Muscle of leg (tissue), 3 donors: ENCODE measurements at regions not wholly inside any gene's neighbourhood (a gene's known extent, or its start where the extent isn't known, plus 50 kb on each side); places are given as distances from the start of the nearest gene placed in this dataset.

Experiments used
- DNase-seq: peaks from one replicate; pipeline ENCODE4 v3.0.0; 2013
- H3K27ac ChIP-seq: one replicate; pipeline ENCODE4 v1.5.1; 2013; ENCODE audit warnings: mild to moderate bottlenecking, low read length, control low read depth
- H3K27me3 ChIP-seq: one replicate; pipeline ENCODE4 v1.6.1; 2013; ENCODE audit warnings: low read length; ENCODE audit not compliant: control insufficient read depth, insufficient read depth
- H3K36me3 ChIP-seq: one replicate; pipeline ENCODE4 v1.6.1; 2013; ENCODE audit warnings: low read length; ENCODE audit not compliant: control insufficient read depth, insufficient read depth
- H3K4me1 ChIP-seq: one replicate; pipeline ENCODE4 v1.6.1; 2013; ENCODE audit warnings: low read length; ENCODE audit not compliant: control insufficient read depth, insufficient read depth
- H3K4me3 ChIP-seq: one replicate; pipeline ENCODE4 v1.5.1; 2013; ENCODE audit warnings: low read length, control low read depth
- H3K9me3 ChIP-seq: replicated peaks from 2 replicates; pipeline ENCODE4 v1.6.1; 2013; ENCODE audit warnings: low read depth, low read length; ENCODE audit not compliant: control insufficient read depth
- WGBS: methylation state at CpG from one replicate; pipeline ENCODE4 v1.1.5; 2013; ENCODE audit warnings: missing lambda C conversion rate; ENCODE audit not compliant: insufficient coverage; 5-methylcytosine and 5-hydroxymethylcytosine counted together

DNA sequence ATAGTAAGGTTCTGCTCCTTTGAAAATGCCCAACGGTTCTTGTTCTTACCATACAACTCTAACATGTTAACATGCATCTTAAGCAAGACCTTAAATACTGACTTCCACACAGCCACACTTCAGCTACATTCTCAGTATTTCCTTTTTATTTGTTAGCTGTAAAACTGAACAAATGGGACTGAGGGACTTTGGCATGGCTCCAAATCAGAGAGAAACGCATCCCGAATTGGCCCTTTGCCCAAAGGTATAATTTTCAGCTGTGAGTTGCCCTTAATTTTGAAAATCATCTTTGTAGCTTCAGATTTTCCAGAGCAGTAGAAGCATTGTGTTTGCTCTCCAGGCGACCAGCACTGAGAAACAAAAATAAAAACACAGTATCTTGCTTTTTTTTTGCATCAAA lies 56.4 kb downstream of the NEUROD6 start:
- 26% methylated on average over 3 of the region's 4 CpGs for WGBS
- Histone ChIP-seq H3K27ac (no peak overlapping the region), H3K4me3 (no peak overlapping the region), H3K36me3 (no peaks in the 10 kb centered on the region), H3K9me3 (no peaks in the 10 kb centered on the region), H3K27me3 (no peaks in the 10 kb centered on the region), H3K4me1 (no peaks in the 10 kb centered on the region)
- peak; percentile 30 for DNase-seq

- H3K4me3 ChIP-seq: no peak overlapping the region
- H3K36me3 ChIP-seq: no peaks in the 10 kb centered on the region
- no peaks in the 10 kb centered on the region for H3K4me1 ChIP-seq
- no peaks in the 10 kb centered on the region for H3K27me3 ChIP-seq
- no peak for DNase-seq
- 86% methylated on average over 3 of the region's 5 CpGs for WGBS
- H3K27ac ChIP-seq: no peak overlapping the region
- no peaks in the 10 kb centered on the region for H3K9me3 ChIP-seq
Measured at GRCh38 chr7:31271641-31272405, 68.7 kb downstream of the NEUROD6 start.

DNA sequence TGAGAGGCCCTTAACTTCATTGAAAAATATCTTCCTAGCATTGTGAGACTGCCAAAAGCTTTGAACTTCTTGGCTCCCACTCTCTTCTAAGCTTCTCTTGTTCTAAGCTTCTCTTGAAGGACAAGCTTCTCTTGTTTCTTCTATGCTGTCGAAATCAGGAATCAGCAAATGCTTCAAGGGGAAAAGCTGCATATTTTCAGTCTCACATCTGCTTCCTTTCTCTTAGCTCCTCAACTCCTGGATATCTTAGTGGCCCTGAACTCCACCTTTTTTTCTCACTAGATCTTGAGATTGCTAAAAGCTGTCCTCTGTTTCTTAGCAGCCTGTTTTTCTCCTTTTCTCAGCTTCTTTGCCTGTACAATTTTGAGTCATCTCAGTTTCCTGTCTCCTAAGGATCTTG lies 73.0 kb downstream of the NEUROD6 start:
- no peaks in the 10 kb centered on the region for H3K4me1 ChIP-seq
- no peaks in the 10 kb centered on the region for H3K9me3 ChIP-seq
- WGBS: 67% methylated on average over 1 of the region's 1 CpG
- no peaks in the 10 kb centered on the region for H3K36me3 ChIP-seq
- no peaks in the 10 kb centered on the region for H3K27me3 ChIP-seq
- no peak for DNase-seq
- no peak overlapping the region for H3K4me3 ChIP-seq
- H3K27ac ChIP-seq: no peak overlapping the region

DNA sequence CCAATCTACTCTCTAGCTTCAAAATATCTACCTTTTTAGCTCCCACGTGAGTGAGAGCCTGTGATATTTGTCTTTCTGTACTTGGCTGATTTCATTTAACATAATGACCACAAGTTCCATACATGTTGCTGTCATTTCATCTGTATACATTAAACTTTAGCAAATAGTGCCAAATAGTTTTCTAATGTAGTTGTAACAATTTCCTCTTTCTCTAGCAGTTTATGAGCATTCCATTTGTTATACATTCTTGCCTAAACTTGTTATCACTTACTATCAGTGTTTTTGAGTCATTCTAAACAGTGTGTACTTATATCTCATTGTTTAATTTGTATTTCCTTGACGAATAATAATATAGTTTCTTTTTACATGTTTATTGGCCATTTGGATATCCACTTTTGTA lies 77.2 kb downstream of the NEUROD6 start:
- Histone ChIP-seq H3K36me3 (no peaks in the 10 kb centered on the region), H3K4me1 (no peaks in the 10 kb centered on the region), H3K9me3 (no peaks in the 10 kb centered on the region), H3K4me3 (no peak overlapping the region), H3K27me3 (no peaks in the 10 kb centered on the region), H3K27ac (no peak overlapping the region)
- DNase-seq: no peak
- no CpG with 5 or more reads among the region's 2 CpGs for WGBS

DNA sequence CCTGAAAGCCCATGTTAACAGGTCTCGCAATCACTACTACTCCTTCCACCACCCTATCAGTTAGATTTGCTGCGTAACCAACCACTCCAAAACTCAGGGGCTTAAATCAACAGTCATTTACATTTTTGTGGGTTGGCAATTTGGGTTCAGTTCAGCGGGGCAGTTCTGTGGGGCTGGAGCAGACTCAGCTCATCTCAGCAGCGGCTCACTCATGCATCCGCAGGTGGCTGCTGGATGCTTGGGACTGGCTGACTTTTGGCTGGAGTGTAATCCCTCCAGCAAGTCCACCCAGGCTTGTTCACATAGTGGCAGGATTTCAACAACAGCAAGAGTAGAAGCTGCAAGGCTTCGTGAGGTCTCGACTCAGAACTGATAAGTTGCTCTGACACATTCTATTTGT lies 79.2 kb downstream of the NEUROD6 start:
- no peaks in the 10 kb centered on the region for H3K4me1 ChIP-seq
- H3K27me3 ChIP-seq: no peaks in the 10 kb centered on the region
- H3K4me3 ChIP-seq: no peak overlapping the region
- no peak overlapping the region for H3K27ac ChIP-seq
- 33% methylated on average over 5 of the region's 7 CpGs for WGBS
- no peak for DNase-seq
- no peaks in the 10 kb centered on the region for H3K9me3 ChIP-seq
- no peaks in the 10 kb centered on the region for H3K36me3 ChIP-seq

GRCh38 chr7:31260851-31261250 lies 79.7 kb downstream of the NEUROD6 start:
- H3K36me3 ChIP-seq: no peaks in the 10 kb centered on the region
- no peaks in the 10 kb centered on the region for H3K4me1 ChIP-seq
- no peak overlapping the region for H3K27ac ChIP-seq
- no peak for DNase-seq
- no peak overlapping the region for H3K4me3 ChIP-seq
- H3K27me3 ChIP-seq: no peaks in the 10 kb centered on the region
- H3K9me3 ChIP-seq: no peaks in the 10 kb centered on the region

GRCh38 chr7:31258391-31258790 lies 82.1 kb downstream of the NEUROD6 start:
- no CpG with 5 or more reads among the region's 2 CpGs for WGBS
- no peak overlapping the region for H3K27ac ChIP-seq
- no peak overlapping the region for H3K4me3 ChIP-seq
- H3K27me3 ChIP-seq: no peaks in the 10 kb centered on the region
- H3K4me1 ChIP-seq: no peaks in the 10 kb centered on the region
- DNase-seq: no peak
- H3K9me3 ChIP-seq: no peaks in the 10 kb centered on the region
- no peaks in the 10 kb centered on the region for H3K36me3 ChIP-seq

DNA sequence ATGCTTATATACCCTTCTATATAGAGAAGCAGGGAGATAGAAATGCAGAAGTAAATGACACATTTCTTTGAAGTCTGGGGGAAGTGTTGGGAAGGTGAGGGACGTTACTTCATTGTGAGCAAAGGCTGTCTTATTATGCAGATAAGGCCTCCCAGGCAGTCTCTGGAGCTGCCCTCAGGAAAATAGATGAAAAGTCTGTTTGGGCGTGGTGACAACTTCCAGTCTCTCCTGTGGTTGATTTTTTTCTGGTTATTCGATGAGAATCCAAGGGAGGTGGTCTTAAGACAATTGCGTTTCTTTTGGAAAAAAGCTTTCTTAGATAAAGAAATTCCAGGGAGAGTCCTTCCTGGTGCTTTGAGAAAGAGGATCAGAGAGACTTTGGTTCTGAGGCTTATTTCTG lies 84.0 kb downstream of the NEUROD6 start:
- 68% methylated on average over 4 of the region's 4 CpGs for WGBS
- H3K27ac ChIP-seq: no peak overlapping the region

GRCh38 chr7:31254926-31255325 lies 85.6 kb downstream of the NEUROD6 start:
- no CpG with 5 or more reads among the region's 1 CpG for WGBS
- no peaks in the 10 kb centered on the region for H3K36me3 ChIP-seq
- no peak for DNase-seq

More for the DNA sequence above, 84.0 kb downstream of the NEUROD6 start:
- no peaks in the 10 kb centered on the region for H3K4me1 ChIP-seq
- DNase-seq: no peak
- H3K9me3 ChIP-seq: no peaks in the 10 kb centered on the region
- no peak overlapping the region for H3K4me3 ChIP-seq
- no peaks in the 10 kb centered on the region for H3K36me3 ChIP-seq
- H3K27me3 ChIP-seq: no peaks in the 10 kb centered on the region

GRCh38 chr7:31253532-31253931 lies 87.0 kb downstream of the NEUROD6 start:
- Histone ChIP-seq H3K27me3 (peaks cover 2% of the 10 kb centered on the region), H3K4me1 (no peaks in the 10 kb centered on the region), H3K9me3 (no peaks in the 10 kb centered on the region), H3K27ac (no peak overlapping the region), H3K4me3 (no peak overlapping the region), H3K36me3 (no peaks in the 10 kb centered on the region)
- DNase-seq: no peak
- WGBS: no CpG with 5 or more reads among the region's 4 CpGs

More at GRCh38 chr7:31254926-31255325, 85.6 kb downstream of the NEUROD6 start:
- no peaks in the 10 kb centered on the region for H3K27me3 ChIP-seq
- no peaks in the 10 kb centered on the region for H3K9me3 ChIP-seq
- H3K4me3 ChIP-seq: no peak overlapping the region
- H3K27ac ChIP-seq: no peak overlapping the region
- no peaks in the 10 kb centered on the region for H3K4me1 ChIP-seq

GRCh38 chr7:31251441-31251840 lies 89.1 kb downstream of the NEUROD6 start:
- WGBS: 59% methylated on average over 8 of the region's 8 CpGs
- H3K27me3 ChIP-seq: peaks cover 2% of the 10 kb centered on the region
- no peaks in the 10 kb centered on the region for H3K9me3 ChIP-seq
- no peak for DNase-seq
- H3K36me3 ChIP-seq: no peaks in the 10 kb centered on the region
- H3K27ac ChIP-seq: no peak overlapping the region
- H3K4me3 ChIP-seq: no peak overlapping the region
- no peaks in the 10 kb centered on the region for H3K4me1 ChIP-seq
